Psoas muscle (tissue), 7 donors: ENCODE measurements at regions not wholly inside any gene's neighbourhood (a gene's known extent, or its start where the extent isn't known, plus 50 kb on each side); places are given as distances from the start of the nearest gene placed in this dataset.

Experiments used
- ATAC-seq, 4 donors: fragments of 200-7000 bp; cut with Tn5 transposase; one replicate each; pipeline ENCODE4 v1.9.1; 2020; ENCODE audit warnings: moderate library complexity in 3 of 4, mild to moderate bottlenecking in 2 of 4
- DNase-seq, 2 donors: peaks; one replicate each; pipeline ENCODE4 v3.0.0-alpha.2; 2020
- H3K27ac ChIP-seq: fragments of 200-600 bp; one replicate; pipeline ENCODE4 v1.8.0; 2022
- H3K27me3 ChIP-seq, 3 donors: fragments of 200-600 bp in 1 of 3; one replicate each; pipeline versions ENCODE4 v1.6.1 to v1.8.0; 2013 to 2022; ENCODE audit warnings: low read length in 2 of 3, mild to moderate bottlenecking in 2 of 3, moderate library complexity in 1 of 3; ENCODE audit not compliant: insufficient read depth in 3 of 3
- H3K36me3 ChIP-seq, 2 donors: fragments of 200-600 bp in 1 of 2; one replicate each; pipeline versions ENCODE4 v1.6.1 to v1.8.0; 2013 to 2022; ENCODE audit warnings: low read depth in 1 of 2, mild to moderate bottlenecking in 1 of 2, moderate library complexity in 1 of 2; ENCODE audit not compliant: insufficient read depth in 1 of 2
- H3K4me1 ChIP-seq: fragments of 200-600 bp; one replicate; pipeline ENCODE4 v1.8.0; 2022
- H3K4me3 ChIP-seq: fragments of 200-600 bp; one replicate; pipeline ENCODE4 v1.8.0; 2022; ENCODE audit warnings: mild to moderate bottlenecking
- H3K9me3 ChIP-seq: fragments of 200-600 bp; one replicate; pipeline ENCODE4 v1.8.0; 2022
- CTCF ChIP-seq: fragments of 200-600 bp; IDR thresholded peaks from one replicate; pipeline ENCODE4 v1.8.0; 2022; ENCODE audit warnings: antibody characterized with exemption
- WGBS, 3 donors: extraction: QIAGEN DNeasy Blood & Tissue Kit; methylation state at CpG; one replicate each; pipeline versions ENCODE4 v1.1.6 to v1.1.7; 2013; 5-methylcytosine and 5-hydroxymethylcytosine counted together
- intact Hi-C, 2 donors: fragments of 100-400 bp; cut with DNase I; formaldehyde crosslinking; loops; one replicate each; pipeline versions ENCODE4 v1.11.0 to v1.14.2; 2022
- donor health status: healthy with polysubstance abuse.
- donor health status: DM: no; HTN: no; CAD: no; lungs with moderate emphysema.
- donor health status: Bipolar disorder and iron deficiency.
- donor health status: healthy.
- donor health status: DM: yes; HTN: yes; CAD: no.
- donor health status: DM: no; HTN: no; CAD: no.
- donor health status: DM: yes; HTN: yes; CAD: no.

GRCh38 chr16:64254443-64255367 lies 867.2 kb downstream of the CDH11 start:
- no peak for TF ChIP-seq CTCF
- Histone ChIP-seq H3K36me3 (no peaks in the 10 kb centered on the region), H3K4me1 (peaks cover 21% of the 10 kb centered on the region), H3K9me3 (no peaks in the 10 kb centered on the region), H3K27ac (no peak overlapping the region), H3K27me3 (no peaks in the 10 kb centered on the region), H3K4me3 (no peak overlapping the region)
- no peak for DNase-seq
- intact Hi-C loops = loop anchor here (10.0 kb wide), 2 partner anchors 60 to 840 kb away; no protein-coding TSS in a partner anchor
- no peak for ATAC-seq
- 94 to 97% (median 95%) methylated on average over 4 of the region's 4 CpGs for WGBS, 3 donors

- H3K4me1 ChIP-seq = peaks cover 21% of the 10 kb centered on the region
- 53 to 58% (median 57%) methylated on average over 3 of the region's 3 CpGs for WGBS, 3 donors
- no peak overlapping the region for H3K27ac ChIP-seq
- DNase-seq (no peak), ATAC-seq (no peak)
- TF ChIP-seq CTCF = no peak
- intact Hi-C loops = loop anchor here (10.0 kb wide), 2 partner anchors 61 to 841 kb away; no protein-coding TSS in a partner anchor
- H3K4me3 ChIP-seq = no peak overlapping the region
- H3K27me3 ChIP-seq = no peaks in the 10 kb centered on the region
- H3K9me3 ChIP-seq = no peaks in the 10 kb centered on the region
- H3K36me3 ChIP-seq = no peaks in the 10 kb centered on the region
These were observed 868.3 kb downstream of the CDH11 start for GRCh38 chr16:64253525-64253924.

- H3K4me1 ChIP-seq = peaks cover 21% of the 10 kb centered on the region
- H3K4me3 ChIP-seq = no peak overlapping the region
- intact Hi-C loops = loop anchor here (10.0 kb wide), 2 partner anchors 62 to 842 kb away; no protein-coding TSS in a partner anchor
- TF ChIP-seq CTCF = no peak
- DNase-seq (no peak), ATAC-seq (no peak)
- H3K27me3 ChIP-seq = no peaks in the 10 kb centered on the region
- H3K9me3 ChIP-seq = no peaks in the 10 kb centered on the region
- no peak overlapping the region for H3K27ac ChIP-seq
- no peaks in the 10 kb centered on the region for H3K36me3 ChIP-seq
These were observed 868.8 kb downstream of the CDH11 start for GRCh38 chr16:64253096-64253495.

GRCh38 chr16:64251742-64252141 lies 870.1 kb downstream of the CDH11 start:
- TF ChIP-seq CTCF = no peak
- DNase-seq (no peak), ATAC-seq (peak; percentile 74 to 94 (median 89))
- no peaks in the 10 kb centered on the region for H3K27me3 ChIP-seq
- intact Hi-C loops = loop anchor here (10.0 kb wide), 2 partner anchors 63 to 843 kb away; no protein-coding TSS in a partner anchor
- no peaks in the 10 kb centered on the region for H3K36me3 ChIP-seq
- H3K9me3 ChIP-seq = no peaks in the 10 kb centered on the region
- H3K4me1 ChIP-seq = peaks cover 21% of the 10 kb centered on the region
- 17 to 43% (median 19%) methylated on average over 2 of the region's 2 CpGs for WGBS, 3 donors
- H3K4me3 ChIP-seq = peak overlapping the region; percentile 12
- peak overlapping the region; percentile 54 for H3K27ac ChIP-seq
